A549 (cell line): ENCODE measurements at regions not wholly inside any gene's neighbourhood (a gene's known extent, or its start where the extent isn't known, plus 50 kb on each side); places are given as distances from the start of the nearest gene placed in this dataset.

ENCODE experiments used
- ATAC-seq, 2 experiments: fragments of 200-7000 bp in 1 of 2; fragments of >200 bp in 1 of 2; cut with Nextera tagmentation in 1 of 2; cut with Tn5 transposase in 1 of 2; 3 replicates each; pipeline versions ENCODE4 v1.8.0 to v1.9.1; 2018 to 2020; ENCODE audit warnings: mild to moderate bottlenecking in 1 of 2, moderate library complexity in 1 of 2
- CTCF ChIA-PET: fragments of 300-600 bp; sonication (Branson Sonifier 250); formaldehyde crosslinking; extraction: SDS; loops from one replicate; lab custom pipeline; 2021; ENCODE audit warnings: antibody characterized with exemption, inconsistent platforms; lab: Yijun Ruan, JAX
- POLR2A ChIA-PET: fragments of 350-600 bp; formaldehyde crosslinking; extraction: SDS; loops from one replicate; lab custom pipeline; 2021; ENCODE audit warnings: antibody characterized with exemption, inconsistent platforms; lab: Yijun Ruan, JAX
- DNase-seq, 2 experiments: peaks; one replicate each; pipeline versions ENCODE4 v3.0.0 to v3.0.0-alpha.2; 2011 to 2016; ENCODE audit warnings: low read depth in 1 of 2, low spot score in 1 of 2
- FAIRE-seq: peaks from 2 replicates; lab custom pipeline; 2011; peaks lifted over from hg19 to GRCh38; lab: Jason Lieb, UNC
- H3K27ac ChIP-seq, 2 experiments: fragments of >200 bp; sonication (Bioruptor Twin); formaldehyde crosslinking; 3 replicates each; pipeline ENCODE4 v1.5.1; 2016 to 2017
- H3K4me1 ChIP-seq: fragments of >200 bp; sonication (Bioruptor Twin); formaldehyde crosslinking; 3 replicates; pipeline ENCODE4 v1.6.1; 2016
- H3K4me2 ChIP-seq: fragments of >200 bp; sonication (Bioruptor Twin); formaldehyde crosslinking; 3 replicates; pipeline ENCODE4 v1.6.1; 2016
- H3K4me3 ChIP-seq: fragments of >200 bp; sonication (Bioruptor Twin); formaldehyde crosslinking; 3 replicates; pipeline ENCODE4 v1.5.1; 2016
- H3K9me3 ChIP-seq: fragments of >200 bp; sonication (Bioruptor Twin); formaldehyde crosslinking; 3 replicates; pipeline ENCODE4 v1.6.1; 2016
- ATOH8 ChIP-seq: fragments of 250-450 bp; sonication (Bioruptor Pico); IDR thresholded peaks from 2 replicates; pipeline ENCODE4 v1.5.0; 2020; ENCODE audit warnings: low read depth, mild to moderate bottlenecking, moderate library complexity
- BHLHE40 ChIP-seq: IDR thresholded peaks from 2 replicates; pipeline ENCODE4 v1.6.1; 2012; ENCODE audit warnings: low read depth, low read length, inconsistent platforms
- CBX2 ChIP-seq: fragments of 200-600 bp; sonication (generic); IDR thresholded peaks from 2 replicates; pipeline ENCODE4 v1.6.1; 2016; ENCODE audit warnings: low read depth, mild to moderate bottlenecking, borderline replicate concordance
- CHD2 ChIP-seq: fragments of 150-350 bp; IDR thresholded peaks from 2 replicates; pipeline ENCODE4 v1.6.1; 2014; ENCODE audit warnings: low read length; ENCODE audit not compliant: partially characterized antibody
- CHD4 ChIP-seq: fragments of 200-600 bp; sonication (generic); IDR thresholded peaks from 2 replicates; pipeline ENCODE4 v1.6.1; 2016; ENCODE audit warnings: antibody characterized with exemption, mild to moderate bottlenecking, borderline replicate concordance
- CTCF ChIP-seq: fragments of >200 bp; sonication (Bioruptor Twin); formaldehyde crosslinking; IDR thresholded peaks from 3 replicates; pipeline ENCODE4 v1.5.1; 2016
- EHF ChIP-seq: fragments of 250-450 bp; sonication (Bioruptor Pico); IDR thresholded peaks from 2 replicates; pipeline ENCODE4 v1.5.0; 2020; ENCODE audit warnings: mild to moderate bottlenecking
- GATA3 ChIP-seq: IDR thresholded peaks from 2 replicates; pipeline ENCODE4 v1.6.1; 2012; ENCODE audit warnings: borderline replicate concordance
- HOXA7 ChIP-seq: fragments of 250-450 bp; sonication (Bioruptor Pico); IDR thresholded peaks from 2 replicates; pipeline ENCODE4 v1.5.0; 2020; ENCODE audit warnings: mild to moderate bottlenecking, moderate library complexity
- JUN ChIP-seq, 2 experiments: fragments of >200 bp; sonication (Bioruptor Twin); formaldehyde crosslinking; IDR thresholded peaks; 2 replicates in 1 of 2; 3 replicates in 1 of 2; pipeline ENCODE4 v1.6.1; 2016 to 2017
- JUNB ChIP-seq: fragments of >200 bp; sonication (Bioruptor Twin); formaldehyde crosslinking; IDR thresholded peaks from 2 replicates; pipeline ENCODE4 v1.6.1; 2016
- MAFK ChIP-seq: fragments of 450-650 bp; IDR thresholded peaks from 2 replicates; pipeline ENCODE4 v1.6.1; 2014; ENCODE audit not compliant: partially characterized antibody
- MYC ChIP-seq: IDR thresholded peaks from 2 replicates; pipeline ENCODE4 v1.6.1; 2012; ENCODE audit warnings: mild to moderate bottlenecking, inconsistent platforms, low read length, improper control_type of control experiment, borderline replicate concordance
- POLR2A ChIP-seq: IDR thresholded peaks from 2 replicates; pipeline ENCODE4 v1.6.1; 2012; ENCODE audit warnings: mild to moderate bottlenecking, low read length
- RAD21 ChIP-seq, 2 experiments: fragments of >200 bp in 1 of 2; sonication (Bioruptor Twin) in 1 of 2; formaldehyde crosslinking in 1 of 2; IDR thresholded peaks in 1 of 2; conservative IDR thresholded peaks in 1 of 2; 2 replicates in 1 of 2; 3 replicates in 1 of 2; pipeline ENCODE4 v1.6.1; 2012 to 2018; ENCODE audit warnings: inconsistent platforms in 1 of 2
- REST ChIP-seq: fragments of 200-600 bp; sonication (generic); IDR thresholded peaks from 2 replicates; pipeline ENCODE4 v1.6.1; 2016; ENCODE audit warnings: antibody characterized with exemption, mild to moderate bottlenecking, moderate library complexity
- SREBF2 ChIP-seq: fragments of 450-650 bp; IDR thresholded peaks from 2 replicates; pipeline ENCODE4 v1.6.1; 2014; ENCODE audit warnings: mild to moderate bottlenecking, moderate library complexity
- TP53 ChIP-seq: fragments of 250-450 bp; sonication (Bioruptor Pico); IDR thresholded peaks from 2 replicates; pipeline ENCODE4 v1.5.0; 2021; ENCODE audit warnings: mild to moderate bottlenecking, moderate library complexity
- ZNF302 ChIP-seq: fragments of 250-450 bp; sonication (Bioruptor Pico); IDR thresholded peaks from 2 replicates; pipeline ENCODE4 v1.9.0; 2021; ENCODE audit warnings: inconsistent platforms, mild to moderate bottlenecking, moderate library complexity
- WGBS: methylation state at CpG from one replicate; pipeline ENCODE4 v1.1.6; 2017; ENCODE audit errors: missing lambda C conversion rate; 5-methylcytosine and 5-hydroxymethylcytosine counted together
- TF ChIP-seq, protein P1 (sequence below): fragments of 250-450 bp; sonication (Bioruptor Pico); IDR thresholded peaks from 2 replicates; pipeline ENCODE4 v1.5.0; 2021; ENCODE audit warnings: mild to moderate bottlenecking, moderate library complexity, borderline replicate concordance
- TF ChIP-seq, protein P2 (sequence below): fragments of >200 bp; sonication (Bioruptor Twin); formaldehyde crosslinking; IDR thresholded peaks from 2 replicates; pipeline ENCODE4 v1.6.1; 2016
- TF ChIP-seq, protein P3 (sequence below): IDR thresholded peaks from 2 replicates; pipeline ENCODE4 v1.6.1; 2012; ENCODE audit warnings: low read depth, borderline replicate concordance

DNA sequence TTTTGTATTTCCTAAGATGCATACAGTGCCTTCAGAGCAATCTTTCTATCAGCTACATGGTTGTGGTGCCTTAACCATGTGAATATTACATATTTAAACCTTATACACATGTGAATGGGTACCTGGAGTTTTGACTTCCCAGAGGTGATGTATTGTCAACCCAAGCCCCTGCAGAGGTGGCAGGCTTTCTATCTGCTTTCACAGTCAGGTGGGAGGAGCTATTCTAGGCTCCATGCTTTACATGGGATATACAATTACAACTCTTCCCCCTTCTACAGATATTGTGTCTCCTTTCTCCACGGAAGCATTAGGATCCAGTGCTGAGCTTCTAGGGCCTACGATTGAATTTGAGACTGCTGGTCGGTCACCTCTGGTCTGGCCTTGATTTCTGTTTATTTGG lies 89.8 kb upstream of the TUT7 start:
- FAIRE-seq = no peak
- ATAC-seq = no peak
- Histone ChIP-seq H3K9me3 (no peaks in the 10 kb centered on the region), H3K4me3 (no peak overlapping the region), H3K4me1 (no peaks in the 10 kb centered on the region), H3K27ac (no peak overlapping the region), H3K4me2 (no peak overlapping the region)
- no peak for DNase-seq
- no peak for TF ChIP-seq JUNB
- TF ChIP-seq ATOH8 = no peak
- no peak for TF ChIP-seq EHF (CRISPR knock-in tag)
- no peak for TF ChIP-seq RAD21 (conservative IDR thresholded peaks at IDR 0.05 in 1 of 2, IDR thresholded peaks at IDR 0.05 in 1 of 2)
- TF ChIP-seq CHD2 = no peak
- no peak for TF ChIP-seq REST
- TF ChIP-seq, protein P1, sequence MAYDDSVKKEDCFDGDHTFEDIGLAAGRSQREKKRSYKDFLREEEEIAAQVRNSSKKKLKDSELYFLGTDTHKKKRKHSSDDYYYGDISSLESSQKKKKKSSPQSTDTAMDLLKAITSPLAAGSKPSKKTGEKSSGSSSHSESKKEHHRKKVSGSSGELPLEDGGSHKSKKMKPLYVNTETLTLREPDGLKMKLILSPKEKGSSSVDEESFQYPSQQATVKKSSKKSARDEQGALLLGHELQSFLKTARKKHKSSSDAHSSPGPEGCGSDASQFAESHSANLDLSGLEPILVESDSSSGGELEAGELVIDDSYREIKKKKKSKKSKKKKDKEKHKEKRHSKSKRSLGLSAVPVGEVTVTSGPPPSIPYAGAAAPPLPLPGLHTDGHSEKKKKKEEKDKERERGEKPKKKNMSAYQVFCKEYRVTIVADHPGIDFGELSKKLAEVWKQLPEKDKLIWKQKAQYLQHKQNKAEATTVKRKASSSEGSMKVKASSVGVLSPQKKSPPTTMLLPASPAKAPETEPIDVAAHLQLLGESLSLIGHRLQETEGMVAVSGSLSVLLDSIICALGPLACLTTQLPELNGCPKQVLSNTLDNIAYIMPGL (CRISPR knock-in tag) = no peak
- no peak for TF ChIP-seq TP53 (CRISPR knock-in tag)
- no peak for TF ChIP-seq ZNF302
- no peak for TF ChIP-seq GATA3
- no peak for TF ChIP-seq MAFK
- no peak for TF ChIP-seq JUN (IDR thresholded peaks at IDR 0.05)
- no peak for TF ChIP-seq CHD4
- TF ChIP-seq, protein P2, sequence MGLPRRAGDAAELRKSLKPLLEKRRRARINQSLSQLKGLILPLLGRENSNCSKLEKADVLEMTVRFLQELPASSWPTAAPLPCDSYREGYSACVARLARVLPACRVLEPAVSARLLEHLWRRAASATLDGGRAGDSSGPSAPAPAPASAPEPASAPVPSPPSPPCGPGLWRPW = no peak
- no peak for TF ChIP-seq BHLHE40
- TF ChIP-seq HOXA7 = no peak
- no peak for TF ChIP-seq MYC
- TF ChIP-seq, protein P3, sequence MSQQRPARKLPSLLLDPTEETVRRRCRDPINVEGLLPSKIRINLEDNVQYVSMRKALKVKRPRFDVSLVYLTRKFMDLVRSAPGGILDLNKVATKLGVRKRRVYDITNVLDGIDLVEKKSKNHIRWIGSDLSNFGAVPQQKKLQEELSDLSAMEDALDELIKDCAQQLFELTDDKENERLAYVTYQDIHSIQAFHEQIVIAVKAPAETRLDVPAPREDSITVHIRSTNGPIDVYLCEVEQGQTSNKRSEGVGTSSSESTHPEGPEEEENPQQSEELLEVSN = no peak
- WGBS = 20% methylated on average over 3 of the region's 3 CpGs
- CTCF ChIA-PET = interaction anchor here (2.2 kb wide), 1 partner anchor 10 kb away, joined by 14 read pairs; no protein-coding TSS in a partner anchor
- POLR2A ChIA-PET = no interaction called here

- no peak overlapping the region for H3K4me2 ChIP-seq
- ATAC-seq = peak; percentile 74 to 83; a peak in 5 of 6 replicates
- no peak overlapping the region for H3K27ac ChIP-seq
- FAIRE-seq = peak; percentile 78
- ChIA-PET POLR2A (no interaction called here), CTCF (interaction anchor here (0.6 to 4.3 kb wide), 51 partner anchors 9 to 1381 kb away, joined by 3 to 58 read pairs (median 4); partner anchors contain the start of gene DAPK1)
- 39% methylated on average over 9 of the region's 9 CpGs for WGBS
- no peak overlapping the region for H3K4me3 ChIP-seq
- H3K4me1 ChIP-seq = no peaks in the 10 kb centered on the region
- H3K9me3 ChIP-seq = peaks cover 11% of the 10 kb centered on the region; the same call in 1 of the 3 replicates
- DNase-seq = peak; percentile 47 to 57
- TF ChIP-seq, protein P3 = no peak
- TF ChIP-seq EHF (CRISPR knock-in tag) = no peak
- TF ChIP-seq CBX2 = no peak
- no peak for TF ChIP-seq POLR2A
- no peak for TF ChIP-seq SREBF2
- TF ChIP-seq REST = no peak
- TF ChIP-seq CTCF = peak; percentile 85
Measured at GRCh38 chr9:86434039-86434726, 80.0 kb upstream of the TUT7 start.
